Kidney epithelial cell (primary cell): ENCODE measurements at regions not wholly inside any gene's neighbourhood (a gene's known extent, or its start where the extent isn't known, plus 50 kb on each side); places are given as distances from the start of the nearest gene placed in this dataset.

Experiments used
- DNase-seq: peaks from one replicate; pipeline ENCODE4 v3.0.0-alpha.2; 2010; ENCODE audit warnings: low read depth
- H3K27me3 ChIP-seq: 2 replicates; pipeline ENCODE4 v1.6.0; 2011; ENCODE audit warnings: low read length; ENCODE audit not compliant: control insufficient read depth, insufficient read depth
- H3K36me3 ChIP-seq: 2 replicates; pipeline ENCODE4 v1.5.1; 2011; ENCODE audit warnings: low read length; ENCODE audit not compliant: control insufficient read depth, insufficient read depth
- H3K4me3 ChIP-seq: 2 replicates; pipeline ENCODE4 v1.5.1; 2011; ENCODE audit warnings: low read depth, mild to moderate bottlenecking, control low read depth, low read length
- TF ChIP-seq, protein P1 (sequence below): IDR thresholded peaks from 2 replicates; pipeline ENCODE4 v1.5.1; 2011; ENCODE audit warnings: mild to moderate bottlenecking, moderate library complexity, low read length, control low read depth, inconsistent platforms; ENCODE audit not compliant: insufficient read depth, poor library complexity, severe bottlenecking

GRCh38 chr4:23707652-23708026, 182.2 kb downstream of the PPARGC1A start:
- Histone ChIP-seq H3K4me3 (no peak overlapping the region), H3K27me3 (no peaks in the 10 kb centered on the region), H3K36me3 (no peaks in the 10 kb centered on the region)
- TF ChIP-seq, protein P1, sequence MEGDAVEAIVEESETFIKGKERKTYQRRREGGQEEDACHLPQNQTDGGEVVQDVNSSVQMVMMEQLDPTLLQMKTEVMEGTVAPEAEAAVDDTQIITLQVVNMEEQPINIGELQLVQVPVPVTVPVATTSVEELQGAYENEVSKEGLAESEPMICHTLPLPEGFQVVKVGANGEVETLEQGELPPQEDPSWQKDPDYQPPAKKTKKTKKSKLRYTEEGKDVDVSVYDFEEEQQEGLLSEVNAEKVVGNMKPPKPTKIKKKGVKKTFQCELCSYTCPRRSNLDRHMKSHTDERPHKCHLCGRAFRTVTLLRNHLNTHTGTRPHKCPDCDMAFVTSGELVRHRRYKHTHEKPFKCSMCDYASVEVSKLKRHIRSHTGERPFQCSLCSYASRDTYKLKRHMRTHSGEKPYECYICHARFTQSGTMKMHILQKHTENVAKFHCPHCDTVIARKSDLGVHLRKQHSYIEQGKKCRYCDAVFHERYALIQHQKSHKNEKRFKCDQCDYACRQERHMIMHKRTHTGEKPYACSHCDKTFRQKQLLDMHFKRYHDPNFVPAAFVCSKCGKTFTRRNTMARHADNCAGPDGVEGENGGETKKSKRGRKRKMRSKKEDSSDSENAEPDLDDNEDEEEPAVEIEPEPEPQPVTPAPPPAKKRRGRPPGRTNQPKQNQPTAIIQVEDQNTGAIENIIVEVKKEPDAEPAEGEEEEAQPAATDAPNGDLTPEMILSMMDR, result no peak
- DNase-seq, result no peak

- no peaks in the 10 kb centered on the region for H3K36me3 ChIP-seq
- no peak overlapping the region for H3K4me3 ChIP-seq
- DNase-seq, result no peak
- no peaks in the 10 kb centered on the region for H3K27me3 ChIP-seq
- TF ChIP-seq, protein P1, result no peak
These were observed 182.7 kb downstream of the PPARGC1A start for GRCh38 chr4:23706972-23707651.

DNA sequence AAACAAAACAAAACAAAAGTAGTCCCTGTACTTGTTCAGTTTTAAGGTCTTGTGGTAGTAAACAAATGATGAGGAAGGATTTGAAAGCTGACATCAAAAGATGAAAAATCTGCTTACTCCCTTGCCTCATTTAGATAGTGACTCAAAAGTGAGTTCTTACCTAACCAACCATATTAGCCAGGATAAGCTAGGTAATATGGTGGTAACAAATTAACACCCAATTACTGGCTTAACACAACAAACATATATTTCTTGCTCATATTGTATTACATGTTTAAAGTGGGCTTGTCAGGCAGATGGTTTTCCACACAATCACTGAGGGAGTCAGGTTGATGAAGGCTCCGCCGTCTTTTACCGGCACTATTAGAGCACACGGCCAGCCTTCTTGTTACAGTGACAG, 189.7 kb downstream of the PPARGC1A start:
- DNase-seq, result no peak
- no peaks in the 10 kb centered on the region for H3K27me3 ChIP-seq
- H3K36me3 ChIP-seq, result no peaks in the 10 kb centered on the region
- TF ChIP-seq, protein P1, result no peak
- no peak overlapping the region for H3K4me3 ChIP-seq

DNA sequence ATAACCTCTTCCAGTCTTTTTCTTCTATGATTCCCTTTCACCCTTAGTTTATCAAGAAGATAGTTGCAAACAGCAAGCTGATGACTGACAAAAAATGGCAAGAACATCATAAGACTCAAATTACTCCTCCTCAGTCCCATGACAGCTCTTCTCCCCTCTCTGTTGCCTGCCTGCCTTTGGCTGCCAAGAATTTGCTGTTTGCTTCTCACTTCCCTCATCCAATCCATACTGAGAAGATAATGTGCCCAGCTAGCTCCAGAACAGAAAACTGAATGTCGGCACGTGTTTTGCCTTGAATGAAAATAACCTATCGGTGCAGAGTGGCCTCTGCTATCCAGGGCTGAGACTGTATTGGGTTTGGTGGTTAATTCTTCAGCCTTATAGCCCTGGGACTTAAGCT, 192.1 kb downstream of the PPARGC1A start:
- Histone ChIP-seq H3K36me3 (no peaks in the 10 kb centered on the region), H3K4me3 (no peak overlapping the region), H3K27me3 (no peaks in the 10 kb centered on the region)
- TF ChIP-seq, protein P1, result no peak
- no peak for DNase-seq

GRCh38 chr4:23697001-23697528, 192.8 kb downstream of the PPARGC1A start:
- DNase-seq, result no peak
- TF ChIP-seq, protein P1, result no peak

DNA sequence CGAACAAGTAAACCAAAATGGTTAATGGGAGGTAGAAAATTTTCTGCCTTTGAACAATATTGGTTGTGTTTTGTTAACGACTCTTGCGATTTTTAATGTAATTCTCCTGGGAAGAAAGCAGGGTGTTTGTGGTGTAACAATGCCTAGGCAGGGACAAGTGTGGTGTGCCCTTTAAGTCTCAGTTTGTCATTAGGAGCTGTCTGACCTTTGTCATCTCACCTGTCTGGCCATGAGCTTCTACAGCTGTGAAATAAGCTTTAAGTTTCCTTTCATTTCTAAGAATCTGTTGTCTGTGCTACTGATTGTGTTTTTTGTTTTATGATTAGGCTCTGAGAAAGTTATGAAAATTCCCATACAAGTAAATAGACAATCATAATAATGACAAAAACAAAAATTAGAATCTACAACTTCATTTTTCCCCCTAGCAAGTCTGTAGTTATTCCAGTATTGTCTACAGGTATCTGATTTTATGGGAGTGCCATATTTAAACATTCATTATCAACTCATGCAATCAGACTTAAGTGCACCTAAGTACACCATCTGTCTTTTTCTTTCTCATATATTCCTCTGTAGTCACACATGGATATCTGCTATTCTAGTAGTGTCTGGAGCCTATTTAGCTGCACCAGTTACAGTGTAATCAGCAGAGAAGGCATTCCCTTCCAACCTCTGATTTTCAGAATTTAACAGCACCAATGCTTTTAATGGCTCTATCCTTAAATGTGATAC, 203.5 kb downstream of the PPARGC1A start:
- H3K27me3 ChIP-seq, result no peaks in the 10 kb centered on the region
- TF ChIP-seq, protein P1, result no peak
- no peaks in the 10 kb centered on the region for H3K36me3 ChIP-seq
- no peak for DNase-seq
- no peak overlapping the region for H3K4me3 ChIP-seq

More at GRCh38 chr4:23697001-23697528, 192.8 kb downstream of the PPARGC1A start:
- Histone ChIP-seq H3K4me3 (no peak overlapping the region), H3K27me3 (no peaks in the 10 kb centered on the region), H3K36me3 (no peaks in the 10 kb centered on the region)
